NCI-H748 (cell line): ENCODE measurements at regions not wholly inside any gene's neighbourhood (a gene's known extent, or its start where the extent isn't known, plus 50 kb on each side); places are given as distances from the start of the nearest gene placed in this dataset.

Experiments used
- DNase-seq: peaks from one replicate; lab custom pipeline; 2025; ENCODE audit not compliant: unreplicated experiment; lab: John Stamatoyannopoulos, UW

GRCh38 chr5:168014433-168015123 is 276.9 kb upstream of the WWC1 start:
- DNase-seq: no peak

GRCh38 chr5:168015506-168015905 is 275.9 kb upstream of the WWC1 start:
- DNase-seq: no peak

DNA sequence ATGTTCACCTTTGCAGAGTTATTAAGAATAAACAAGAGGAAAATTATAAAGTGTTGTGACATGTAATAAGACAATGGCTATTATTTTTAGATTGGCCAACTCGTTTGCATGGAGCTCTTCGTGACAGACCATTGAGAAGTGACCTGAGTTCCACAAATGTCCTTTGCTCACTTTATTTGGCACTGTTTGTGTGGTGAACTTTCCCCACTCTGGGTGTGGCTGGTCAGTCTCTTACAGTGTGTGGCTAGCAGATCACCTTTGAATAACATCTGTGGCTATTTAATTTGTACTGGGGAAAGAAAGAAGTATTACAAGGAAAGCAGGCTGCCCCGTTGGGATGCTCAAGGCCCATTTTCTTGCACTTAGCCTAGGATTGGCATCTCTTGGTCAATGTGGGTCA is 274.1 kb upstream of the WWC1 start:
- DNase-seq: no peak

DNA sequence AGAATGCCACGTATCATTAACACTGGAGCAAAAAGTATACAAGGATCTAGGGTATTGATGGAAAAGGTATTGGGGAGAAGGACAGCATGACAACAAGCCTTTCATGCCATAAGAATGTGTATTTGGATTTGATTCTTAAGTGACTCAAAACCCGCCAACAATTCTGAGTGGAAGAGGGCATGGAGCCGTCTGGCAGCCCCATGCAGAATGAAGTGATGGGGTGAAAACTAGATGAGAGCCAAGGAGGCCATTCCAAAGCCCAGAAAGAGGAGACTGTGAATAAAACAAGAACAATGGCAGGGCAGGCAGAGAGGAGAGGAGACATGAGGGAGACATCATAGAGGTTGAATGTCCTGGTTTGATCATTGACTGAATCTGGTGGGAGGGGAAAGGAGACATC is 272.3 kb upstream of the WWC1 start:
- no peak for DNase-seq

DNA sequence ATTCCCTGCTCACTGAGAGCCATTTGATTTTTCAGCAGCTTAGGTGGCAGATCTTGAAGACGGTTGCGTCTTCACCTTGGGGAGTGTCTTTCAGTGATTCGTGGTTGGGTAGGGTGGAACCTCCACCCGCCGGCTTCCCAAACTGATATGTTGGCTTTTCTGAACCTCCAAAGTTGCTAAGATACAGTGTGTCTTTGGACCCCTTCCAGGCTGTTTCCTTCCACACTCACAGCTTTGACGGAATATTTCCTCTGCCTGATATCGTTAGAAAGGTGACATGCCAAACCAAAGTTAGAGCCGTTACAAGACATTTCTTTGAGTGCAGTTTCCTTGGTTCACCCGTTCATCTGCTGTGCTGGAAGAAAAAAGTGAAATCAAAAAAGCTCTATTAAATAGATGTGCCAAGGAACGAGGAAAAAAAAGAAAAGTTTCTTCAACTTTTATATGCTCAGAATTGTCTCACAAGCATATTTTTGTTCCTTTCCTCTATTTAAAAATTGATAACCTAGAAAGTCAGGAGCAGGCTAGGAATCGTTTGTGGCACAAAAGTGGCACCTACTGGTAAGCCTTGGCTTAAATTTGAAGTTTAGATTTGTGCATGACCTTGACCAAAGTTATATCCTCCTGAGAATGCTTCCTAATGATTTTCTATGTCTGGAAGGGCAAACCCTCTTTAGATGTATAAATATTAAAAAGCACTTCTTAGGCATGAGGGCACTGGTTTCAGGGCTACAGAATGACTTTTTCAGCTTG is 270.7 kb upstream of the WWC1 start:
- no peak for DNase-seq

DNA sequence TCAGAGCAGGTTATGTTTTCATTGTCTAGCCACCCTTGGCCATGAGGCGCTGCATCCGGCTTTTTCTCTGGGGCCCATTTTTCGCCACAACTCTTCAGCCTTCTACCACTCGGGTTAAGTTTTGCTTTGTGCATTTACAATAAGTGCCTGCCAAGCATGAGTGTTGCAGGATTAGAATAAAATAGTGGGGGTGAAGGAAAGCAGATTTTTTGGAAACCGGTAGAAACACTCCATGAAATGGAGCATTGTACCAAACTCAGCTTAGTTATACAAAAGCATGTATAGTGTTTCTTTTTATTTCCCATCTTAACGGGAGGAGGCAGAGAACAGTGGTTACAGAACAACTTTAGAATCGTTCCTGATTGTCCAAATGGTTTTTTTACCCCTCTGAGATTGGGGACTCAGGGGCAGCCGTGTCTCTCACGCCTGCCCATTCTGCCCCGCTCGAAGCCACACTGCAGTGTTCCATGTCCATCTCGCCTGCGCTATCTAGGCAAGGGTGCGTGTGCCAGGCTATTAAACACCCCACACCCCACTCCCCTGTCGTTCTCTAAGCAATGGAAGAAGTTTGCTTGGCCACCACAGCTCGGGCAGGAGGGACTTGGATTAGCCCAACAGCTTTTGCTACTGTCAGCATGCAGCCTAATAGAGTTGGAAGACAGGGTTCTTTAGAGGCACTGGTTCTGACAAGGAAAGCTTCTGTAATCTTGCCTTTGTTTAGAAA is 268.8 kb upstream of the WWC1 start:
- no peak for DNase-seq

DNA sequence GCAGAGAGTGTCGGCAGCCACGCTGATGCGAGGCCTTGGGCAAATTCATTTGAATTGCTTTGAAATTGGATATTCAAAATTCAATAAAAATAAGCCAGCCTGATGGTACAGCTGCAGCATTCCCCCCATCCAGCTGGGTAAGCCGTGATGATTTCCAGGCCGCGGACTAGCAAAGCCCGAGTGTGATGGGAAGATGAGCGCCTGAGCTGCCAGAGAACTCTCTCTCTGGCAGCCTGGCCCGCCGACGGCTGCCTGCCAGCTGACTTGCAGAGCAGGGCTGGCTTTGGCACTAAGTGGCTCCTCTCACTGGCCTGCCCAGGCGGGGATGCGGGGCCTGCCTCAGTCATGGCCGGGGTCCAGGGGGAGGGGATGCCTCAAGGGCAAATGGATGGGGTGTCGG is 268.3 kb upstream of the WWC1 start:
- DNase-seq: no peak

GRCh38 chr5:168024306-168024705 is 267.1 kb upstream of the WWC1 start:
- no peak for DNase-seq

DNA sequence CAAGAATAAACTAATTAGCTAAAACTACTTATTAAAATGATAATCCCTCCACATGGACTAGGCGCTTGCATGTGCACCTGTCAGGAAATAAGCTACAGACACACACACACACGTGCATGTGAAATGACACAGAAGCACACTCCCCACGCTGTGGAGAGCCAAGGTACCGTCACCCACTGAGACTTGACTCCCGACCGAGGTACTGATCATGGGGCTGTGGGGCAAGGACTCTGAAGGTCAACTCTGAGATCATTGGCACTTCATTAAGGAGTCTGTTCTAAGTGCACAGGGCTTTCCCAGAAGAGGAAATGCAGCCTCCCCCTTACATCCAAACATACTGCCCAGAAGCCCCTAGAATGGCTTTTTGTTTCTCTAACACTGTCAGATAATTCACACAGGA is 264.4 kb upstream of the WWC1 start:
- DNase-seq: no peak

DNA sequence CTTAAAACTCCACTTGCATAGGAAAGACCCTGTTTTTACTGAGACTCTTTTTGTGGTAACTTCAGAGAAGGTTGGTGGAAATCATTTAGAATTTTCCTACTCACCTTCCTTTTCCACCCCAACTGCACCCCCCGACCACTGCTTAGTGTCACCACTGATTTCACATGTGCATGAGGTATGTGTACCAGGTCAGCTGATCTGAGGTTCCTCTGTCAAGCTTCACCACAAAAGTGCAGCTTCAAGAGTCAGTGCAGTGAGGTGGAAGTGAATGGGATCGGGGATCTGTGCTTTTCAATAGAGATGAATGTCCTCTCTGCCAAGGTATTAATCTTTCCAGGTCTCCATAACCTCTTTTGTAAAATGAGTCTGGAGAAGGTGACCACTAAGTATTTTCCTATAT is 260.5 kb upstream of the WWC1 start:
- no peak for DNase-seq

DNA sequence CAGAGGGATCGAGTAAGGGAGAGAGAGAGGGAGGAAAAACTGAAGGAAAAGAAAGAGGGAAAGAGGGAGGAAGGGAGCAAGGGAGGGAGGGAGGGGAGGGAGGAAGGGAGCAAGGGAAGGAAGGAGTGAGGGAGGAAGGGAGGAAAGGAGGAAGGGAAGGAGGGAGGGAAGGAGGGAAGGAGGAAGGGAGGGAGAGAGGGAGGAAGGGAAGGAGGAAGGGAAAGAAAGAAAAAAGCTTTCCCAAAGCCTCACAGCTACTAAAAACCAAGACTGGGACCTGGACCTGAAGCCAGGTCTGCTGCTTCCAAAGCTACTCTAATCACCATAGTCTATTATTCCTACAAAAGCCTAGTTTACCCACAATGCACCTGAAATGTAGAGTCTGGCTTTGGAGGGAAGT is 259.8 kb upstream of the WWC1 start:
- no peak for DNase-seq

DNA sequence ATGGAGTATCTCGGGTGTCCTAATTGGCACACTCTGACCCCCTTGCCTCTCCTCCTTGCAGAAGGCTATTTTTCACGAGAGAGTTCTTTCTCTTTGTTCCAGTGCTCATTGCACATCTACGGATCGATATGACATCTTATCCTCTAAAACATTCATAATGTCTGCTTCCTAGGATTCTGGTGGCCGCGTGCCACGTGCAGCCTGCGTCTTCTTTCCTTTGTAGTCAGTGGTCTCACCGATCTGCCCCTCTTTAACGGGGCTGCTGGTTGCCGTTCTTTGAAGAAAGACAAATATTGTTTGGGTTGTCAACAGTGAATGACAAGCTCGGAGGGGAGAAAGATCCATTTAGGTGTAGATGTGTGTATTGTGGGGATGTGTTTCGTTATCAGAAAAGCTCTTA is 252.4 kb upstream of the WWC1 start:
- no peak for DNase-seq

DNA sequence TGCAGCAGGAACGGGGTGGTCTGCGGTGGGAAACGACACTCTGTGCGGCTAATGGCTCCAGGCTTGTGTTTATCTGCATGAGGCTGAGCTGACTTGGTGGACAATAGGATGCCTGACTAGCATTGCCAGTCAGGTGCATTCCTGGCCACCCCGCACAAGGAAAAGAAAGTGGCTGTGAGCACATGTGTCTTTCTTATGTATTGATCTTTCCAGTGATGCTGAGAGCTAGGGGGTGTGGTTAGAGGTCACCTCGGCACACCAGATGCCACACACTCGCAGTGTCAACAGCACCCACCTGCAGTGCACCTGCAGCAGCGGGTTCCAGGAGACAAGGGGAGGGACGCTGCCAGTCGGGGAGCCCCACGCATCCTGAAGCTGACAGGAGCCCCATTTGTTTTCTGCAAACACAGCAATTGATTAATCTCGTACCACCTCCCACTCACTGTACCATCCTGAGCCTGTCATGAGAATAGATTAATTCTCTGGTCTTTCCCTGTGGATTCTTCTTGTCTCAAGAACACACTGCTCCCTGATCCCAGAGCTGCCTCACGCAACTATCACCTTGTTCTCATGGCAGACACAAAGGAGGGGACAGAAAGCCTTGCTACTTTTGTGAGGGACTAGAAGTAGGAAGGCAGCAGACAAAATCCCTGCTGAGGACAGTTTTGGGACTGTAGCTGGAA is 251.7 kb upstream of the WWC1 start:
- peak; percentile 83 for DNase-seq

GRCh38 chr5:168041583-168041982 is 249.9 kb upstream of the WWC1 start:
- no peak for DNase-seq

DNA sequence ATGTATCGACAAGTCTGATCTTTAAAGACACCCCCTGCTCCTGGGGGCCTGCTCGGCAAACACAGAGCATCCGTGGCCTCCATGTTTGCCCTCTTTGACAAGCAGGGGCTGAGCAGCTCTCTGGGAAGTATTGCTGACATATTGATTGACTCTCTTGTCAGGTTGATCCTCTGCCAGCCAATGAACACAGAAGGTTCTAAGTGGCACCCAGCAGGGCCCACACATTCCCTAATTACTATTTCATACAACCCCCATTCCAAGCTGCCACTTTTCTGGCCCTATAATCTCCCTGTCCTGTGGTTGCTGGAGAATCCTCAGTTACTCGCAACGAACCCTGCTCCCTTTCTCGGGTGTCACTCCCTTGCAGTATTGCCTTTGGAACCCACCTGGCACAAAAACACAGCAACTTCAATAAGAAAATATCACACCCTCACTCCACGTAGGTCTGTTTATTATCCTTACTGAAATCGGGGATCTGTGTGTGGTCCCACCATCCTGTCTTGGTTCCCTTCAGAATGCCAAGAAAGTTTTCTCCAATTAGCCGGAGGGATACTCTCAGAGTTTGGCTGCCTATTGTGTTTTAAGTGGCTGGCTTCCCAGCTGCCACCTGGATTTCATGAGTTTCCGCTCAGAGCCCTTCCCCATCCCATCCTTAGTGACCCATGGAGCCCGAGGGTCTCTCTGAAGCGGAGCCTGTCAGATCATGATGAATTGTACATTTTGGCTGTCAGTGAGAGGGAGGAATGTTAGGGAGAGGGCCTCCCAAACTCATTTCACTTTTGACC is 249.0 kb upstream of the WWC1 start:
- DNase-seq: no peak

DNA sequence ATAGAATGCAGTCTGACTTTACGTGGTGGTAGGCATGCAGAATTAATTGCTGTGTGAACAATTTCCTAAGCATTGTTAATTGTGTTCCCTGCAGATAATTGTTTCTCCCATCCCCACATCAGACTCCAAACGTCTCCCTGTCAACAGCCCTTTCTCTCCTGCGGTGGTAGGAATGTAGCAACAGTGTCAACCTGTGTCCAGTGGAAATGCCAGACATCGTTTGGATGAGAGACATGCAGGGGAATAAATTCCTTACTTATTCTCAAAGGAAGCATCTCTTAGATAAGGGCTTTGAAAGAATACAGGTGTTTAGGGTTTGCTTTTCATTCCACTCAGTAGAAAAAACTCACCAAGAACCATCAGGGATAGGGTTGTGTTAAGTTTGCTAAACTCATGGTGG is 245.3 kb upstream of the WWC1 start:
- DNase-seq: no peak

DNA sequence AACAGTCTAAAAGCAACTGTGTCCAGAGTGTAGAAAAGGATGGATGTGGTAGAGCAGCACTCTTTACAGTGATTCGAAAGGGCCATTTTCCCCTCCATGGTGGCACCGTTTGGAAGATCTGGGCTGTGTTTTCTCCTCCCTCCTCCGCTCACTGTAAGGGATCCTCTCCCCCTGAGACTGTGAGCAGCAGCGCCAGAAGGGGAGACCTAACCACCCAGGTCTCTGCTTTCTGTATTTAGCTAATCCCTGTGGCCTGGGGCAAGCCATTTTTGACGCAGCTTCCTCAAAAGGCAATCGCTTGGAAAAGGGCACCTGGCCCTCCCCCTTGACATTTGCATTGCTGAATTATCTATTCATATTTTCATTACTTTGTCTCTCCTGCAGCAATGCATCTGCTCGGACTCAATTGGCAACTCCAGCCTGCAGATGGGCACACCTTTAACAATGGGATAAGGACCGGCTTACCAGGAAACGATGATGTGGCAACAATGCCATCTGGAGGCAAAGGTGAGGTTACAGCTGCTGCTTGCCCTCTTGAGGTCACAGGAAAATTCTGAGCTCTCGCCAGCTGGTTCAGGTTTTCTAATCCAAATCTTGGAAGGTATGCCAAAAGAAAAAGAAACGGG is 244.3 kb upstream of the WWC1 start:
- peak; percentile 80 for DNase-seq

DNA sequence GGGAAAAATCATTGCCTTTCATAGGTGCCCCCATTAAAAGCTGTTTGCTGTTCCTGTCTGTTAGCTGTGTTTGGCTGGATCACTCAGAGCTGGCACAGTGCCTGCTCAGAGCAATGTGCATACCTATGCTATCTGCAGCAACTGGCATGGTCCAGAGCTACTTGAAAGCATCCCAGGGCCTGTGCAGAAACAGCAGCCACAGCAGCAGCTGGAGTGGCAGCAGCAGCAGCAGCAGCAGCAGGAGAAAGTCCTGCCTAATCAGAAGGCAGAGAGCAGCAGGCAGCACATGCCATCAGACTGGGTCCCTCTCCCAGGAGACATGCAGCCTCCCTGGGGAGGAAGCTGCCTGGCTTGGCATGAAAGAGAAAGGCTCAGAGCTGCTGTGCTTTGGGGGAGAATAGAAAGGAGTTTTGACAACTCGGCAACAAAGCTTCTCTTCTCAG is 243.8 kb upstream of the WWC1 start:
- peak; percentile 45 for DNase-seq

GRCh38 chr5:168048486-168048885 is 243.0 kb upstream of the WWC1 start:
- DNase-seq: no peak

DNA sequence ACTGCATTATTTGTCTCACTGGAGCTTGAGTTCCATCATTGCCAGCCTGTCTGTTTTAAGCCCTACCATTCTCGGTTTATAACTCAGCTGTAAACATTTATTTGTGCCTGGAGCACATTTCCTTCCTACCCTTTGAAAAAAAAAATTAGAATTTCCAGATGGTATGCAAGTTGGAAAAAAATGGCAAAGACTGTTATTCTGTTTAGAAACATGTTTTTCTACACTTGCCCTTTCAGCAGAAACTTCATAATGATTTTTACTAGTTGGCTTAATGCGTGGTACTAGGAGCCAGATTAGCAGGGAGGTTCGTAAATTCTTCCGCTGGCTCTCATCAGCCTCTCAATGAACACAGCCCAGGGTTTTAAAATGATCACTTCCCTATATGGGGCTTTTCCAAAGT is 238.8 kb upstream of the WWC1 start:
- no peak for DNase-seq
